ENCODE measurements at regions not wholly inside any gene's neighbourhood (a gene's known extent, or its start where the extent isn't known, plus 50 kb on each side); places are given as distances from the start of the nearest gene placed in this dataset.

GRCh38 chr13:47665043-47665442 lies 336.0 kb downstream of the SUCLA2 start:
- TF ChIP-seq POLR2AphosphoS5 (IDR thresholded peaks at IDR 0.05) = no peak
- TF ChIP-seq CTCF (IDR thresholded peaks at IDR 0.05) = no peak
- no peak for TF ChIP-seq EP300 (IDR thresholded peaks at IDR 0.05)
- no peak for TF ChIP-seq POLR2A (IDR thresholded peaks at IDR 0.05)

All from sigmoid colon (tissue), 4 donors.